ENCODE measurements at regions not wholly inside any gene's neighbourhood (a gene's known extent, or its start where the extent isn't known, plus 50 kb on each side); places are given as distances from the start of the nearest gene placed in this dataset.

GRCh38 chr15:46014532-46014931 is 379.7 kb downstream of the SQOR start:
- Histone ChIP-seq H3K4me3 (replicated peaks in 1 of 3) (no peak overlapping the region), H3K27me3 (no peaks in the 10 kb centered on the region), H3K4me1 (no peaks in the 10 kb centered on the region), H3K27ac (no peak overlapping the region), H3K36me3 (no peaks in the 10 kb centered on the region), H3K9me3 (no peaks in the 10 kb centered on the region)
- 78 to 88% methylated on average over 2 of the region's 3 CpGs for WGBS, 2 donors
- TF ChIP-seq POLR2A (IDR thresholded peaks at IDR 0.05) (no peak), CTCF (IDR thresholded peaks at IDR 0.05) (no peak)
- intact Hi-C loops (cut with DNase I), result no loop called here
- no peak for DNase-seq

- no peak overlapping the region for H3K27ac ChIP-seq
- no peaks in the 10 kb centered on the region for H3K4me1 ChIP-seq
- intact Hi-C loops (cut with DNase I), result no loop called here
- no peak for DNase-seq
- no peaks in the 10 kb centered on the region for H3K9me3 ChIP-seq
- TF ChIP-seq POLR2A (IDR thresholded peaks at IDR 0.05) (no peak), CTCF (IDR thresholded peaks at IDR 0.05) (no peak)
- no peaks in the 10 kb centered on the region for H3K36me3 ChIP-seq
- 81 to 84% methylated on average over 2 of the region's 2 CpGs for WGBS, 2 donors
- no peak overlapping the region for H3K4me3 ChIP-seq (replicated peaks in 1 of 3)
- H3K27me3 ChIP-seq, result no peaks in the 10 kb centered on the region
Measured at GRCh38 chr15:46034755-46035154, 399.9 kb downstream of the SQOR start.

GRCh38 chr15:46039703-46040102 is 404.9 kb downstream of the SQOR start:
- no peak overlapping the region for H3K27ac ChIP-seq
- no peak overlapping the region for H3K4me3 ChIP-seq (replicated peaks in 1 of 3)
- H3K4me1 ChIP-seq, result no peaks in the 10 kb centered on the region
- WGBS, 2 donors, result 68 to 75% methylated on average over 4 of the region's 4 CpGs
- TF ChIP-seq POLR2A (IDR thresholded peaks at IDR 0.05) (no peak), CTCF (IDR thresholded peaks at IDR 0.05) (no peak)
- H3K27me3 ChIP-seq, result no peaks in the 10 kb centered on the region
- no peak for DNase-seq
- intact Hi-C loops (cut with DNase I), result no loop called here
- no peaks in the 10 kb centered on the region for H3K36me3 ChIP-seq
- no peaks in the 10 kb centered on the region for H3K9me3 ChIP-seq

GRCh38 chr15:46041905-46042304 is 407.1 kb downstream of the SQOR start:
- H3K36me3 ChIP-seq, result no peaks in the 10 kb centered on the region
- no peak for DNase-seq
- intact Hi-C loops (cut with DNase I), result no loop called here
- no peak for TF ChIP-seq CTCF (IDR thresholded peaks at IDR 0.05)
- no peak for TF ChIP-seq POLR2A (IDR thresholded peaks at IDR 0.05)
- no peak overlapping the region for H3K4me3 ChIP-seq (replicated peaks in 1 of 3)
- H3K9me3 ChIP-seq, result no peaks in the 10 kb centered on the region
- H3K4me1 ChIP-seq, result no peaks in the 10 kb centered on the region
- WGBS, 2 donors, result 77 to 79% methylated on average over 5 of the region's 5 CpGs
- no peaks in the 10 kb centered on the region for H3K27me3 ChIP-seq
- H3K27ac ChIP-seq, result no peak overlapping the region

GRCh38 chr15:46059921-46060594 is 425.2 kb downstream of the SQOR start:
- TF ChIP-seq CTCF (IDR thresholded peaks at IDR 0.05) (no peak), POLR2A (IDR thresholded peaks at IDR 0.05) (no peak)
- DNase-seq, result peak in 1 of 2 donors; percentile 1
- Histone ChIP-seq H3K36me3 (no peaks in the 10 kb centered on the region), H3K27me3 (no peaks in the 10 kb centered on the region), H3K4me1 (no peaks in the 10 kb centered on the region), H3K27ac (no peak overlapping the region), H3K9me3 (no peaks in the 10 kb centered on the region), H3K4me3 (replicated peaks in 1 of 3) (no peak overlapping the region)
- intact Hi-C loops (cut with DNase I), result no loop called here
- WGBS, 2 donors, result 59 to 71% methylated on average over 3 of the region's 3 CpGs

All from thyroid gland (tissue), 4 donors.